CD4-positive, alpha-beta T cell treated with Interleukin-4 for 4 hours (primary cell): ENCODE measurements at regions not wholly inside any gene's neighbourhood (a gene's known extent, or its start where the extent isn't known, plus 50 kb on each side); places are given as distances from the start of the nearest gene placed in this dataset.
"Not testable (repeated sequence)": the region's sequence is repeated elsewhere in the genome, so short reads cannot be mapped to it uniquely, and the experiment has no call there.

Experiments
- DNase-seq: peaks from one replicate; pipeline ENCODE4 v3.0.0-alpha.2; 2020

- no peak for DNase-seq
These were observed 57.7 kb downstream of the RAD51AP2 start for GRCh38 chr2:17460371-17461086.

GRCh38 chr2:17455343-17455742, 62.9 kb downstream of the RAD51AP2 start:
- no peak for DNase-seq

GRCh38 chr2:17446191-17446590, 72.0 kb downstream of the RAD51AP2 start:
- not testable (repeated sequence) for DNase-seq

DNA sequence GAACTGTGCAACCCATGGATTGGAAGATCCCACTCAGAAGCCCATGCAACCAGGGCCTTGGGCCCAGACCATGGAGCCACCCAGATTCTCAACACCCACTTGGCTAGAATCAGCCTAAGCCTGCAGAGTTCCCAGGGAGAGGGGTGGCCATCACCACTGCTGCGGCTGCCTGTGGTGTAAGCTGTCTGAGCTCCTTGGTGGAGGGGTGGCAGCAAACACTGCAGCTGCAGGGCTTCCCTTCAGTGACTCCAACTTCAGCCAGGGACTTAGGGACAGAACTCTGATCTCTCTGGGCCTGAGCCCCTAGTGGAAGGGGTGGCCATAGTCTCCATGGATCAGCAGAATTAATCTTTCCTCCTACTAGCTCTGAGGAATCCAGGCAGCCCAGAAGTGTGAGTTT, 72.5 kb downstream of the RAD51AP2 start:
- DNase-seq: no peak

DNA sequence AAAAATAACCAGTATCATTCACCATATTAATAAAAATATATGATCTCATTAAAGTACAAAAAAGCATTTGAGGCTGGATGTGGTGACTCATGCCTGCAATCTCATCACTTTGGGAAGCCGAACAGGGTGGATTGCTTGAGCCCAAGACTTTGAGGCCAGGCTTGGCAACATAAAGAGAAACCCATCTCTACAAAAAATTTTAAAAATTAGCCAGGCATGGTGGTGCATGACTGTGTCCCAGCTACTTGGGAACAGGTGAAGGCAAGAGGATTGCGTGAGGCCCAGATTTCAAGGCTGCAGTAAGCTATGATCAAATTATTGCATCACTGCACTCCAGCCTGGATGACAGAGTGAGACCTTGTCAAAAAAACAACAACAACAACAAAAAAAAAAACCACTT, 75.9 kb downstream of the RAD51AP2 start:
- no peak for DNase-seq

- no peak for DNase-seq
These were observed 76.5 kb downstream of the RAD51AP2 start for GRCh38 chr2:17441790-17442189.

- DNase-seq: no peak
These were observed 77.0 kb downstream of the RAD51AP2 start for GRCh38 chr2:17441055-17441771.

GRCh38 chr2:17430326-17430725, 87.9 kb downstream of the RAD51AP2 start:
- DNase-seq: no peak

- no peak for DNase-seq
These were observed 89.1 kb downstream of the RAD51AP2 start for GRCh38 chr2:17429130-17429529.

GRCh38 chr2:17427401-17427800, 90.8 kb downstream of the RAD51AP2 start:
- DNase-seq: no peak

- no peak for DNase-seq
These were observed 91.5 kb downstream of the RAD51AP2 start for GRCh38 chr2:17426743-17427142.

GRCh38 chr2:17422061-17422460, 96.2 kb downstream of the RAD51AP2 start:
- no peak for DNase-seq

- no peak for DNase-seq
These were observed 101.3 kb downstream of the RAD51AP2 start for GRCh38 chr2:17416884-17417391.

DNA sequence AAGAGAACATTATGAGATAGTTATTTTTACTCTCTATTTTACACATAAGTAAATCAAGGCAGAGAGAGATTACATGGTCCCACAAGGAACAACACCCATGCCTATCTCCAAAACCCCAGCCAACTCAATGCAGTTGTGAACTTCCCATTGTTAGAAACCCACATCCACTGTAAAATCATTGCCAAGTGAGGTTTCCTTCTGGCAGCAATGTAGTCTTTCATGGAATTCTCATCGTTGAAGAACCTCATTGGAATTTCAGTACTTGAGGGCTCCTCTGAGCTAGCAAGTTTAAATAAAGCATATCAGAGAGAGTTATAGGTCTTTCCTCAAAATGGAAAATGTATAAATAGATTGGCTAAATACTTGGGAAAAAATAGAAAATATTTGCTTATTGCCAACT, 105.2 kb downstream of the RAD51AP2 start:
- no peak for DNase-seq

DNA sequence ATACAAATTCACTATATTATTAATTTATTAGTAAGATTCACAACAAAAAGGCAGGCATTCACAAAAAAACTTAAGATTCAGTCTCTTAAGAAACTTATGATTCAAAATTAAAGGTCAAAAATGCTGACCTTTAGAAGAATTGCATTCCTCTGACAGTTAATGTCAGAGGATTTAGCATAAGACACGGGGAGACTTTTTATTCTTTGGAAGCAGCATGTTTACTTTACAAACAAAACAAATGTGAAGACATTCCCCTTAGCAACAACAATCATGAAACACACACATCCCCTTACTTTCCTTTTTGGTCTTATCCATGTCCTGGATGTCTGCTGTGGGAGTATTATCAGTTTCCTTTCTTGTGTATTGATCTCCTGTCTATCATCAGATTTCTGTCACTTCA, 117.1 kb downstream of the RAD51AP2 start:
- no peak for DNase-seq

- DNase-seq: no peak
These were observed 119.5 kb downstream of the RAD51AP2 start for GRCh38 chr2:17398770-17399169.

DNA sequence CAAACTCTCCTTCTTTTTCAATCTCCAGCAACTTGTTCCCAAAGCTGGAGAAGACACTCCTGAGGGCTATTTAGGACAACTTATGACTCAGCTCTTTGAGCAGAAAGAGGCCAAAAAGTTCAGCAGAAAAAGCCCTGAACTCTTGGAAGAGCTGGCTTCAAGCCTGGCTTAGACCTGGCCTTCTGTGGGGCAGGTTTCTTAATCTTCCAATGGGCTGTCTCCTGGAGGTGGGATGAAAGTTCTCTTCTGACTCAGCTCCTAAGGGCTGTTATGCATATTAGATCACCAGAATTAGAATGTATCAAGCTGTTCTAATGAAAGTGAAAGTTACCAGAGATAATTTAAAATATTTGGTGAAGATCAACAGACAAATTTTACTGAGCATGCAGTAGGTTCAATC, 129.4 kb downstream of the RAD51AP2 start:
- no peak for DNase-seq

DNA sequence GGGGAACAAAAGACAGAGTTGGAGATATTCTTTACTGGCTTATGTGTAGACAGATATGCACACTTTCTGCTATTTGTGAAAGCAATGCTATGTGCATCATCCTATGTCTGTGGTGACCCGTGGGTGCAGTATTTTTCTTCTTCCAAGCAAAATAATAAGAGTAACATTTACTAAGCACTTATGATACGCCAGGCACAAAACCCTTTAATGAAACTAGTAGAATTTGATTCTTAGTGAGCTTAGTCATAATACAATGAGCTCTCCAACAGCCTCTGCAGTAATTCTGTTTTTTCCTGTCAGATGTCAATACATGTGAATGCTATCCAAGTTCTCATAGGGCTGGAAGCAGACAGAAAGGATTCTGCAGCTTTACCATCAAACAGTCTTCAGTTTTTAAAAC, 130.6 kb downstream of the RAD51AP2 start:
- DNase-seq: no peak

DNA sequence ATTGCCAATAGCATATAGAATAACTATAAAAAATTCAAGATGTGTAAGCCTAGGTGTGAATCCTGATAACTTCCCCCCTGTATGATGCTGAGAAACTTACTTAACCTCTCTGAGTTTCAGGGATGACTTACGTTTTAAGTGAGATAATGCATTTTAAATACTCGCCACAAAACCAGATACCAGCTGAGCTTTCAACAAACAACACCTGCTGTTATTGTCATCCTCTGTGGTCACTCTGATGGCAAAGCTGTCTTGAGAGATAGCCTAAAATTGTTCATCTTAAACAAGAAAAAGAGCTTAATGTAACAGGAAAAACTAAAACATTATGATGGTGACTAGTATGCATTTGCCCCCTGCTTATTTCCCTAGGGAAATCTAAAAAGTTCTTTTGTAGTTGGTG, 131.5 kb downstream of the RAD51AP2 start:
- no peak for DNase-seq

DNA sequence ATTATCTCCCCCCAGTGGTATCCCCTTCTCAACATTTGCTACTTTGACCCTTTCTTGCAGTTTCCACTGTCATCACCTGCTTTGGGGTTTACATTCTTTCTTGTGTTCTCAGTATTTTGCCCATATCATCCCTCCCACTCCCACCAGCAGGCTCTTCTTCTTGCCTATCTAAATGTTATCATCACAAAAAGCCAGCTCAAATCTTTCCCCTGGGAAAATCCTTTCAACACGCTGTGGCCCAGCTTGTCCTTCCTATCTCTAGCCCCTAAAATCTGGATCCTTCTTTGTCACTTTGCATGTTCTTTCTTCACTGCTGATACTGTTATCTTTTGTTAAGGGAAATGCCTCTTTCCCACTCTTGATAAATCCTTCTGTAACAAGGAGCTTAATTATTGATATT, 138.2 kb downstream of the RAD51AP2 start:
- no peak for DNase-seq

DNA sequence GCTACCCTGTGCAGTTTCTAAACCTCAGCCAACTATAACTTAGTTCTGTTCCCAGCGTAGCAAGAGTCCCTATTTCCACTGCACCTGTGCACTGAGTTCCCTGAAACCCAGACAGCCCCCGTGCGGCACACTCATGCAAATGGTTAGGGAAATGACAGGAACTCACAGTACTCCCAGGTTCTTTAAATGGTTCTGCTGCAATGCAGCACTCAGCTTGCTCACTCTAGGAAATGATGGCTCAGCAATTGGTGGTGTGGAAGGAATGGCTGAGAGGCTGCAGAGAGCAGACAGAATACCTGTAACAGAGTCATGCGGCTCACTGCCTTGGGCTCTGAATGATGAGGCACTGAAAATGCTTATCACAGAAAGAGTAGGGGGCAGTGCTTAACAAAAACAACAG, 143.0 kb downstream of the RAD51AP2 start:
- no peak for DNase-seq

DNA sequence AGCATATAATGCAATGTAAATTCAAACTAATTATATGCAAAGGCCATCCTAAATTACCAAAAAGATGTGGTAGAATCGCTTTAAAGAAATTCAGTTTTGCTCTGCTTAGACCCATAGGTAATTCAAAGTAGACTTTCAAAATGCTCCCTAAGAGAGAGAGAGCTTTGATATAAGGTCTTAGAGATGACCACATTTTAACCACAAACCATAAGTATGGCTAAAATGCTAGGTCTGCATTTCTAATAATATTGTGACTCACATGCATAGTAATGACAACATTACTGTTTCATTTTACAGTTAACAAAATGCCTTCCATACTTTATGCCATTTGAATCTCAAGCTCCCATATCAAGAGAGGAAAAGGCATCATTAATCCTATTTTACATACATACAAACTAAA, 144.5 kb downstream of the RAD51AP2 start:
- DNase-seq: no peak

- no peak for DNase-seq
These were observed 145.2 kb downstream of the RAD51AP2 start for GRCh38 chr2:17373041-17373440.

GRCh38 chr2:17363846-17364245, 154.4 kb downstream of the RAD51AP2 start:
- no peak for DNase-seq

- DNase-seq: no peak
These were observed 155.3 kb downstream of the RAD51AP2 start for GRCh38 chr2:17362956-17363355.
